HG03521 (cell line): ENCODE measurements at regions not wholly inside any gene's neighbourhood (a gene's known extent, or its start where the extent isn't known, plus 50 kb on each side); places are given as distances from the start of the nearest gene placed in this dataset.
"Not testable (repeated sequence)": the region's sequence is repeated elsewhere in the genome, so short reads cannot be mapped to it uniquely, and the experiment has no call there.

Source experiments
- ATAC-seq: cut with Tn5 transposase; IDR thresholded peaks from one replicate; pipeline ENCODE4 v1.9.1; 2021; ENCODE audit warnings: mild to moderate bottlenecking, moderate library complexity; ENCODE audit not compliant: unreplicated experiment

DNA sequence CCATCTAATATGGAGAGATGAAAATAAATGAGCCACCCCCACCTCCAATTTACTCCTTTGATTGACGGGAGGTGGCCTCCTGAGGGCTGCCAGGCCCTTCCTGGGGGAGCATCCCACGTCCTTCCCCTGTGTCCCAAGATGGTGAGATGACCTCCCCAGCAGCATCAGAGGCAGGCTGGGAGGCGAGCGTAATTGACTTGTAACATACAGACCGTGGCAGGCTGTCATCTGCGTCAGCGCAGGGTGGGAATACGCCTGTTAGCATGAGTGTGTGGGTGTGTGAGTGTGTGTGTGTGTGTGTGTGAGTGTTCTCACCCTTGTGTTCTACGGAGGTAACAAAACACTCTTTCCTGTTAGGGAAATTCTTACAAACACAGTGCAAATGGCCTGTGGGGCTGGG, 156.9 kb upstream of the CIBAR2 start:
- ATAC-seq = no peak

DNA sequence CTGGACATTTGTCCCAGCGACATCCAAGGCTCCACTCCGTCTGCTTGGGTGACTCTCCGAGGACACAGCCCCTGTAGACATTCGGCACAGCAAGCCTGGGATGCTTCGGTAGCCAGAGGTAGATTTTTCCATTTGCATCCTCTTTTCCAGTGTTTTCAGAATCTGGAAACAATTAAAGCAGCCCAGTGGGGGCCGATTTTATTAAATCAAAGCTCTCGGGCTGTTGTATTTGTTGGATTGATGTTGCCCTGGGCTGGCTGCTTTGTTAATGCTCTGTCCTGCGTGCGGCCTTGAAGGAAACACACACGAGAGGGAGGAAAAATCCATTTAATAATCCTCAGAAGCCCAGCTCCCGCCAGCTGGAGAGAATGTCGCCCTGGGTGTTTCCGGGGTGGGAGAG, 158.1 kb upstream of the CIBAR2 start:
- ATAC-seq = no peak

DNA sequence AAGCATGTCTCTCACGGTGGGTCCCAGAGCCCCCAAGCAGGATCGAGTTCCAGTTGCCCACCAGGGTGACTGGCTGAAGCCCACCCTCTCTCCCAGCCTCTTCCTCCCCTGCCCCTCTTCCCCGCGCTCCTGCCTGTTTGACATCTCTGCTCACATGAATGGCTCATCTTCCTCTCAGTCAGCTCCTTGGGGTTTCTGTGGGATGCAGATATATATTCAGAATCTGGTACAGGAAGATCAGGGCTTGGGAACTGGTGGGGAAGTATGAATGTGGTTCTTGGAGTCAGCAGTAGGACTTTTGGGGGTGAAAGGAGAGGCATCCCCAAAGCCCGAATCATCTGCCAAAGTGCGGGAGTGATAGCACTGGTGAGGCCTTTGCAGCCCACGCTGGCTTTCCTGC, 158.9 kb upstream of the CIBAR2 start:
- no peak for ATAC-seq

DNA sequence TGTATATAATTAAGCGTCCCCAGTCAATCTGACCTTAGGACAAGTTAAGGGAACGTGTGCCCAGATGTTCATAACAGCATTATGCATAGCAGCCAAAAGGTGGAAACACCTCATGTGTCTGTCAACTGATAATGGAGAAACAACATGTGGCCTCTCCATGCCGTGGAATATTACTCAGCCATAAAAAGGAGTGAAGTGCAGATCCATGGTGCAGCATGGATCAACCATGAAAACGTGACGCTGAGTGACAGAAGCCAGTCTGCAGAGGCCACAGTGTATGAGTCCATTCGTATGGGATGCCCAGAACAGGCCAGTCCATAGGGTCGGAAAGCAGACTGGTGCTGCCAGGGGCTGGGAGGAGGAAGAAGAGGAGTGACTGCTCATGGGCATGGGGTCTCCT, 161.0 kb upstream of the CIBAR2 start:
- no peak for ATAC-seq

DNA sequence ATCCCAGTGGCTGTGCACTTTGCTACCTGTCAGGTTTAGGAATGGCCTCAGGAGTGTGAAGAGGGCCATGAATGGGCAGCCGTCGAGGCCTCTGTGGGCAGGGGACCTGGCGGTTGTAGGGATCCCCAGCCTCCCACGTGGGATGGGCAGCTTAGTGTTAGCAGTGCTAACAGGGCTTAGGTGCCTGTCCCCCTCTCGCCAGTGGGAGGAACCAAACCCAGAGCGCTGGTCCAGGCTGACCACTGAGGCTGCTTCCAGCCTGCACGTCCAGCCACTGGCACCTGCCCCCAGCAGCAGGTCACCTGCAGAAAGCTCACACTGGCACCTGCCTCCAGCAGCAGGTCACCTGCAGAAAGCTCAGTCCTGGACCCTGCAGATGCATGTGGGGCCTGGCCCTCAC, 162.2 kb upstream of the CIBAR2 start:
- no peak for ATAC-seq

DNA sequence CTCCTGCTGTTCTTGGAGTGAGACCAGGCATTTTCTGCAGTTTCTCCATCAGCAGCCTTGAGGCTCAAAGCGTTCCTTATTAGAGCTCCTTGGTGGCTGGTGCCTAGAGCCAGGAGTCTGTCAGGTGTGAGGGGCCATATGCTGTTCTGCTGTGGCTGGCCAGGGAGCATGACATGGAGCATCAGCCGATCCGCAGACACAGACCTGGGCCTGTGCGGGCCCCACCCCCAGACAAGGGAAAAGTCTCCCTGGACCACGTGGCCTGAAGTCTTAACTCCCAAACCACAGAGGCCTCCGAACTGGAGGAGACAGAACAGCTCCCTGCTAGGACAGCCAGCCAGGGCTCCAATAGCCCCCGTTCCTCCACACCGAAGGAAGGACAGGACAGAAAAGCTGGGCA, 162.7 kb upstream of the CIBAR2 start:
- no peak for ATAC-seq

DNA sequence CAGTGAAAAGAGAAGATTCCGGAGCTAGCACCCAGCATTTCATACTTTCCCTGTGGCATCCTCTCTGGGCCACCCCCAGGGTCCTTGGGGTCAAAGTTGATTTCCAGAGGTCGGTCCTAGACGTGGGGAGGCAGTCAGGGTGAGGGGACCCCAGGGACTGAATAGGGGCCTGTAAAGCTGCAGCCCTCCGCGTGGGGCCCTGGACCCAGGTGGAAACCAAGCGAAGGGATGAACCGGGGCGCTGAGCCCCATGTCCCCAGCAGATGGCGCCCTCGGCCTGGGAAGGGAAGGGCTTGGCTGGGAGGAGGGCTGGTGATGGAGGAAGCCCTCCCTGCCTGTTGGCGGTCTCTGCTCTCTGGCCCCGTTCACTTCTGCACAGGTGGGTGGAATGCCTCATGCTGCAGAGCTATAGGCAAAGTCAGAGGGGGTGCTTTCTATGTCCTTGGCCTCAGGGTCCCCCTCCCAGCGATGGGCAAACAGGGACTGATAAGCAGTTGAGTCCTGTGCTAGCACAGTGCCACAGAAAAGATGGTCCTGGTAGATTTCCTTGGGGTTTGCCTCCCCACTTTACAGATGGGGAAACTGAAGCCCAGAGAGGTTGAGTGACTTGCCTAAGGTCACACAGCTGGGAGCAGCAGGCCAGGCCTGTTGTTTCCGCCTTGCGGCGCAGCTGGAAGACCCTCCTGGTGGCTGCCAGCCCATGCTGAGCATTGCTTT, 163.4 kb upstream of the CIBAR2 start:
- no peak for ATAC-seq

DNA sequence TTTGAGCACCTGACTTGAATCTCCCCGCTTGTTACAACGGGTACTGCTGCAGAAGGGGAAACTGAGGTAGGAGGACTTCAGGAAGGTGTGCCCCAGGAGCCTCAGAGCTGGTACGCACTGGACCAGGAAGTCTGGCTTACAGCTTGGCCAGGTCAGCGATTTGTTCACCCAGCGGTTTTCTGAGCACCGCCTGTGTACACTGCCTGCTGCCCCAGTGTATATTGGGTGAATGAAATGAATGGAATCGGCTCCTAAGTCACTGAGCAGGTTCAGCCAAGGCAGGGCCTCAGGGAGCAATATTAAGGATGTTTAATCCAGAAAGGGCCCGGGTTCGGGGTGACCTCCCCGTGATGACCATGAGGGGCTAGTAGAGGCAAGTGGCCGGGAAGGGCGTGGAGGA, 164.0 kb upstream of the CIBAR2 start:
- ATAC-seq = no peak

DNA sequence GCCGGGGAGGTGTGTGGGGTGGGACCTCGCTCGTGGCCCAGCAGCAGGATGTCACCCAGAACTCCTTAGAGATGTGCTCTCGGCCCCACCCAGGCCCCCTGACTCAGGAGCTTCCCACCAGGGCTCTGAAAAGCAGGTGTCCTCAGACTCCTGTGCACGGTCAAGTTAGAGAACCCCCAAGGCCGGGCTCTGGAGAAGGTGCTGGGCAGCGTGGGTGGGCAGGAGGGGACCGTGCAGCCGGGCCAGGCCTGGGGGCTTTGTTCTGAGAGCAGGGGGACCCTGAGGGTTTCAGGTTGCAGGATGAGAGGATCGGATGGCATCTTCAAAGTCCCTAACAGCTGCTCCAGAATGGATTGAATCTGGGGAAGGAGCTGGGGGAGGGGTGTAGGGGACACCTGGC, 164.4 kb upstream of the CIBAR2 start:
- no peak for ATAC-seq

DNA sequence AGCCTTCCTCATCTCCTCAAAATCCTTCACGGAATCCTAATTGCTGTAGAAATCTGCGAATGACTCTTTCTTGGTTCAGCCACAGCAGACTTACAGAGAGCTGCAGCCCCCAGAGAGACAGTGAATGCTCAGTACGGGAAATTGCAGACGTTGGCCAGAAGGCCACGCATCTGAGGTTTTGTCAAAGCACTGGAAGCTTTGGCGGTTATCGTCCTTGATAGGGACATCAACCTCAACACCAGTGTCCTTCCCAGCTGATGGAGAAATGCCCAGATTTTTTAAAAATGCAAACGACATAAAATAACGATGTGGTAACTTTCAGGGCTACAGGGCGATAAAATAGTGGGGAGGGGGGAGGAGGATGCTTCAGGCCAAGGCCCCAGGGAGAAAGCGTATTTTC, 166.6 kb upstream of the CIBAR2 start:
- ATAC-seq = no peak

DNA sequence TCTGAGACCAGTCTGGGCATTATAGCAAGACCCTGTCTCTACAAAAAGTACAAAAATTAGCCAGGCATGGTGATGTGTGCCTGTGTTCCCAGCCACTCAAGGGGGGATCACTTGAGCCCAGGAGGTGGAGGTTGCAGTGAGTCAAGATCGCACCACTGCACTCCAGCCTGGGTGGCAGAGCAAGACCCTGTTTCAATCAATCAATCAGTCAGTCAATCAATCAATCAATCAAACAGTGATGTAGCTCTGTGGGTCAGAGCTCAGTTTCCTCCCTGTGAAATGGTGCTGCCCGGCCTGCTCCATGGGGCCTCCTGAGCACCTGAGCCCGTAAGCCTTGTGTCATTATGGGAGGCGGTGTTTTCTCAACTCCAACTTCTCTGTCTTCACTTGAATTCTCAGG, 167.1 kb upstream of the CIBAR2 start:
- ATAC-seq = no peak

DNA sequence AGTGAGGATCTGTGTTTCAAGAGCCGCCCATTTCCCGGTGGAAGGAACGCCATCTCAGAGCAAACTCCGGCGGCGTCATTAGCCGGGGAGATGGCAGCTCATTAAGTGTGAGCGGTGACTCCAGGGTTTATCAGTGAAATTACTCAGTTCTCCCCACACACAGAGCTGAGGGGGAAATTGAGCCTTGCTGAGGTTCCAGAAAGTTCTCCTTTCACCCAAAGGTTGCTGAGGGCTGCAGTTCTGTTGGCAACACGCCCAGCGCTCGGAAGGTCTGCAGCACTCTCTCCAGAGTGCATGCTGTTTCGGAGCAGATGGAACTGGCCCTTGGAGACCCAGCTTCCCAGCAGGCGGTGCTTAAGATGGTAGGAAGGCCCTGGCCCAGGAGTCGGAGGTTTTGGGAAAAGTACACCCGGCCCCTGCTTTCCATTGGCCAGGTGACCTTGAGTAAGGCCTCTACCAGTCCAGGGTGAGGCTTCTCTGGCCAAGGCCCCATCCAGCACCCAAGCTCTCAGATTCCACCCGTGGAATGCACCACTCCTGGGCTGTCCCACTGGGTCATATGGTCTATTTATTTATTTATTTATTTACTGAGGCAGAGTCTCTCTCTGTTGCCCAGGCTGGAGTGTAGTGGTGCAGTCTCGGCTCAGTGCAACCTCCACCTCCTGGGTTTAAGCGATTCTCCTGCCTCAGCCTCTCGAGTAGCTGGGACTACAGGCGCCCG, 167.7 kb upstream of the CIBAR2 start:
- no peak for ATAC-seq

DNA sequence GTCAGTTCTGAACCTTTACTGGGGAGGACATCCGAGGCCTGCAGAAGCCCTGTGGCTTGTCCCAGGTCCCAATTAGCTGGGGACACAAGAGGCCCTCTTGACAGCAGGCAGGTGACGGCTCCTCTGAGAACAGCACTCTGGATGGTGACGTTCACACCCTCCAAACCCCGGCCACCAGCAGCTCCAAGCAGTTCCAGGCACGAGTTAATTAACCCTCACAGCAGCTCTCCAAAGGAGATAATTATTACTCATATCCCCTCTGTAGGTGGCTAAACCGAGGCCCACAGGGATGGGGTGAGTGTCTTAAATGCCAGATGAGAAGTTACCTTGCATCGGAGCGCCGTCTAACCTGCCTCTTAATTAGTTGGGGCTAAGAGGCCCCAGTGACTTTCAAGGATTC, 168.9 kb upstream of the CIBAR2 start:
- ATAC-seq = no peak

DNA sequence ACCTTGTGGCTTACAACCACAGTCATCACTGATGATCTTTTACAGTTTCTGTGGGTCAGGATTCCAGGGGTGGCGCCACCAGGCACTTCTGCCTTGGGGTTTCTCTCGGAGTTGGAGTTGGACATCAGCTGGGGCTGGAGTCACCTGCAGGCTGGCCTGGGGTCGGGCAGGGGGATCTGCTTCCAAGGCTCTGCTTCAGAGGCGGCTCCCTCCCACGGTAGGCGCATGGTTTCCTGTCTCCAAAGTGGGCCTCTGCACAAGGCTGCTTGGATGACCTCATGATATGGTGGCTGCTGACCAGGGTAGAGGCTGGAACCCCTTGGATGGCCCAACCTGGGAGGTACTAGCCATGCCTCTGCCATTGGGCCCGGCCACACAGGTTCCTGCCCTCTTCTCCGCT, 170.6 kb upstream of the CIBAR2 start:
- ATAC-seq = no peak

DNA sequence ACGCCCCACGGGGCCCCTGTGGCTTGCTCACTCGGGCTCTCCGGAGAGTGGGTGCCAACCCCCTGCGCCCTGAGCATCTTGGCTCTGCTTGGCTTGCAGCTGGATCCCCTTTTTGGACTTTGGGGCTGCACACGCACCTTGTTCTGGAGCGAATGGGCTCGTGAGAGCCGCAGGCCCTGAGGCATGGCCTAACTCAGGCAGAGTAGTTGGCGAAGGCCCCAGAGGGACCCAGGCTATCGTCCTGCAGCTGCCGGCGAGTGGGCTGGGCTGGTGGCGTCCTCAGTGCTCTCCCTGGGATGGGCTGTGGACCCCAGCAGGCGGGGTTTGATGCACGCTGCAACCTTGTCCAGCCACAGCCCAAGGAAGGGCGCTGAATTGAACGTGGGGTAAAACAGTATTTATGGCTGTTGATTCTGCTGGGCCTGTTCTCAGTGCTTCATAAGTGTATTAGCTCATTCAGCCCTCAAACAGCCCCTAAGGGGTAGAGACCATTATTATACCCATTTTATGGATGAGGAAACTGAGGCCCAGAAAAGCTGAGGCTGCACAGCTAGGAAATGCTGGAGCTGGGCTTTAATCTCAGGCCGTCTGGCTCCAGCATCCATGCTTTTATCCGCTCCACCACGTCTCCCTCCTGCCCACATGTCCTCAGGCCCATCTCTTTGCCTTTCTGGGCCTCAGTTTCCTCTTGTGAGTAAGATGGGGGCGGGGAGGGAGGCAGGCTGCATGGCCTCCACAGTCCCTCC, 171.2 kb upstream of the CIBAR2 start:
- ATAC-seq = no peak

DNA sequence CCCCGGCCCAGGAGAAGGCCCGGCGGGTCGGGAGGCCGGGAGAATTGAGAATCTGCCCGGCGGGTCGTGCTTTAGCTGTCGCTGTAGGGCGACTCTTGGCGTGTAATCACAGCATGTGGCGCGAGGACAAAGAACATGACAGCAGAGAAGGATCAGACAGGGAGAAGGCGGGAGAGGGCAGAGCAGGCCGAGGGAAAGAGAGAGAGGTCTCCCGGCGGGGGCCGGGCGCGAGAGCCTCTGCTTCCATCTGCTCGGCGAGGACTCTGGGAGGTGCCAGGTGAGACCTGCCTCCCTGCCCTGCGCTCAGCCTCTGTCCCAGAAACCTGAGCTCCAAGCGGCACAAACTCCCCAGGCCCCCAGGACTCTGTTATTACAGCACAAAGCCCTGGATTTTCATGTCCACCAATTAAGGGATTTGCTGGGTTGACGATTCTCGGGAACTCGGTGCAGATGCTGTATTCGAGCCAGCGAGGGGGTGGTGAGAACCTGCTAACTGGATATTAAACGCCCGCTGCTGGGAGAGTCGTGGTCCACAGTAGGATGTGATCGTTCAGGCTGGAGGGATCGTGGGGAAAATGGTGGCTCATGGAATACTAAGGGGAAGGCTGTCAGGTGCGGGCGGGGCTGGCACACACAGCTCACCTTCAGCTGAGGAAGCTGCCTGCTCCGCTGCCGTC, 172.0 kb upstream of the CIBAR2 start:
- ATAC-seq = no peak

DNA sequence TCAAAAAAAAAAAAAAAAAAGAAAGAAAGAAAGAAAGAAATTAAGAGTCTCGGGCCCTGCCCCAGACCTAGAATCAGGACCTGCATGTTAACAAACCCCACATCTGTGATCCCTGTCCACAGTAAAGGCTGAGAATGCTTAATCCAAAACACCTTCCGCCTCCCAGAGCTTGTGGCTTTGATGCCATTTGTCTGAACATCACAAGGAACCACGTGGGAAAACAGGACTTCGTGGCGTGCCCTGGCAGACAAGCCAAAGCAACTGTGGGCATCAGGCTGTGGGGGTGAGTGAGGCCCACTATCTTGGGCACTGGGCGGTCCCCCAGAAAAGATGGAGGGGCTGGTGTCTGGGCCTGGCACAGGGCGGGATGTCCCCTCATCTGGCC, 173.4 kb upstream of the CIBAR2 start:
- ATAC-seq = no peak

DNA sequence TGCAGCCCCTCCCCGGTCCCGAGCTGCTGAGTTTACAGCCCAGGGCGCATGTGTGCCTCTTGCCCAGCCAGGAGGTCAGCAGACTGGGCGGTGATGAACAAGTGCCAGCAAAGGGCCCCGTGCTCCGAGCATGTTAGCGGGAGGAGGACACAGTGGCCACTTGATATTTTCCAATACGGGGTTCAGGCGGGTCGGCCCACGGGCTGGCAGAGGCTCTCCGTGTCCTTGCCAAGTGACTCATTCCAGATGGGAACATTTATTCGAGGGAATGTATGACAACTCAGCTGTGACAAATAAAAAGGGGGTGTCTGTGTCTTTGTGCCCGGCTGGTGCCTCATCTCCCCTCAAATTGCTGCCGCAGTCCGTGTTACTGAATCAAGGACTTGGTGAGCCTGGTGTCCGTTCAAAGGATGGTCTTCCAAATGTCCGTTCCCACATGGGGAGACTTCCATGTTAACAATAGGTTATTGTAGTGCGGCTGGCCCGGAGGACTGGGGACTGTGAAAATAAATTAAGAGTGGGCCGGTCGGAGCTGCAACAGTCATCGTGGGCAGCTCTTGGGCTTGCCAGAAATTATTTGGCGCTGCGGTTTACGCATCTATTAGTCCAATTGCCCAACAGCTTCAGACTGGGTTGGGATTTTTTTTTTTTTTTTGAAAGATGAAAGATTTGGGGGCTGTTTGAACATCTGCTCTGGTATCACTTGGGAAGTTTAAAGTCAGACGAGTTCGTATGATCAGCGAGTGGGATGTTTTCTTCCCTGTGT, 174.0 kb upstream of the CIBAR2 start:
- no peak for ATAC-seq

DNA sequence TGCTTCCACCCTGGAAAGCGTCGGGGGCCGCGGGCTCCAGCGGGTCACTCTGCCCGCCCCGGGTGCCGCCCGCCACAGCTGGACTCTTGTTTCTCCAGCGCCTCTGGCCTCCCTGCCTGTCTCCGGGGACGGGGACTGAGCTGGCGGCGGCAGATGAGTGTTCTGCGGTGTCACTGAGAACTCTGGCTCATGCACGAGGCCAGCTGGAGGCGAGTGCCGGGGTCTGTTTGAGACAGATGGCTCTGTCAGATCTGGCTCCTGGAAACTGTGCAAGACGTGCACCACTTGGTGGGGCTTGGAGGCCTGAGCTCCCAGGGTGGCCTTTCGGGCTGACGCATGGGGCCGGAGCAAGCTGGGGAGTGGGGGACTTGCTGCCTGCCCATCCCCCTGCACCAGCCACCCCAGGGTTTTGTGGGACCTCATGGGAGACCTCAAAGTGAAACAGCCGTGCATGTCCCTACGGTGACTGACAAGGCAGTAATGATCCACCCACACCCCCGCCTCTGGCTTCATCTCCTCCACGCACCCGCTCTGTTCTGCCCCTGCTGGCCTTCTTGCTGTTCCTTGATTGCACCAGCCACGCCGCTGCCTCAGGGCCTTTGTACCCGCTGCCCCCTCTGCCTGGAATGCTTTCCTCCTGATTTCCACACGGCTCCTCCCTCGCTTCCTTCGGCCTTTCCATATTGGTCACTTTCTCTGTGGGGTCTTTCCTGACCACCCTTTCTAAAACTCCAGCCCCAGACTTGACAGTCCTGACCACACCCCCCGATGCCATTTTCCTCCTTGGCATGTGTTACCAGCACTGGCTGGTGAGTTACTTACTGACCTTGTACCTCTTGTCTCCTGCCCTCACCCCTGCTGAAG, 174.9 kb upstream of the CIBAR2 start:
- no peak for ATAC-seq

DNA sequence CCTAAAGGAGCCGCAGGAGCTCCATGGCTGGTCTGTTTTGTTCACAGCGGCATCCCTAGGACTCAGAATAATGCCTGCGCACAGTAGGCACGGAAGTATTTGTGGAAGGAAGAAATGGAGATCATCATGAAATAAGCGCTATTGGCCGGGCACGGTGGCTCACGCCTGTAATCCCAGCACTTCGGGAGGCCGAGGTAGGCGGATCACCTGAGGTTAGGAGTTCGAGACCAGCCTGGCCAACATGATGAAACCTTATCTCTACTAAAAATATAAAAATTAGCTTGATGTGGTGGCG, 175.5 kb upstream of the CIBAR2 start:
- not testable (repeated sequence) for ATAC-seq
